GM23338 (cell line): ENCODE measurements at regions not wholly inside any gene's neighbourhood (a gene's known extent, or its start where the extent isn't known, plus 50 kb on each side); places are given as distances from the start of the nearest gene placed in this dataset.

Source experiments
- CTCF ChIP-seq, 2 experiments: fragments of 200-600 bp in 1 of 2; sonication (generic) in 1 of 2; conservative IDR thresholded peaks; 2 replicates each; pipeline versions ENCODE4 v1.5.1 to v1.6.1; 2016 to 2017; ENCODE audit warnings: antibody characterized with exemption in 2 of 2, low read depth in 2 of 2, mild to moderate bottlenecking in 2 of 2, moderate library complexity in 1 of 2
- ETS1 ChIP-seq: IDR thresholded peaks from 2 replicates; pipeline ENCODE4 v1.6.1; 2016; ENCODE audit warnings: antibody characterized with exemption
- EZH2 ChIP-seq: fragments of 200-600 bp; sonication (generic); IDR thresholded peaks from one replicate; pipeline ENCODE4 v1.8.0; 2017; ENCODE audit warnings: antibody characterized with exemption, mild to moderate bottlenecking, low read depth; ENCODE audit not compliant: unreplicated experiment
- EZH2phosphoT487 ChIP-seq: fragments of 200-600 bp; sonication (generic); IDR thresholded peaks from one replicate; pipeline ENCODE4 v1.8.1; 2018; ENCODE audit warnings: antibody characterized with exemption; ENCODE audit not compliant: unreplicated experiment
- JUNB ChIP-seq: IDR thresholded peaks from one replicate; pipeline ENCODE4 v1.6.1; 2016; ENCODE audit warnings: antibody characterized with exemption; ENCODE audit not compliant: unreplicated experiment
- POLR2AphosphoS5 ChIP-seq: IDR thresholded peaks from 2 replicates; pipeline ENCODE4 v1.6.1; 2016; ENCODE audit warnings: antibody characterized with exemption, low read depth
- REST ChIP-seq: IDR thresholded peaks from one replicate; pipeline ENCODE4 v1.6.1; 2018; ENCODE audit warnings: antibody characterized with exemption; ENCODE audit not compliant: unreplicated experiment
- ZNF462 ChIP-seq: fragments of 250-450 bp; sonication (Bioruptor Pico); IDR thresholded peaks from 2 replicates; pipeline ENCODE4 v1.5.0; 2020; ENCODE audit warnings: mild to moderate bottlenecking, moderate library complexity

- TF ChIP-seq CTCF (conservative IDR thresholded peaks at IDR 0.05; ENCODE audit: low read depth in 2 of 2) (no peak), EZH2phosphoT487 (no peak), EZH2 (no peak), POLR2AphosphoS5 (no peak), ETS1 (no peak), JUNB (no peak), REST (no peak), ZNF462 (CRISPR knock-in tag) (no peak)
Measured at GRCh38 chrX:144333429-144333828, 449.6 kb downstream of the UBE2NL start.
